ENCODE measurements at regions not wholly inside any gene's neighbourhood (a gene's known extent, or its start where the extent isn't known, plus 50 kb on each side); places are given as distances from the start of the nearest gene placed in this dataset.

GRCh38 chr11:46183819-46184218 lies 62.6 kb upstream of the PHF21A start:
- no peak overlapping the region for H3K27ac ChIP-seq (ENCODE audit: low read length)
- no peaks in the 10 kb centered on the region for H3K4me1 ChIP-seq (ENCODE audit: control insufficient read depth, insufficient read depth, low read length)
- intact Hi-C loops (cut with micrococcal nuclease; ENCODE audit: unreplicated experiment) = no loop called here
- no peaks in the 10 kb centered on the region for H3K9me3 ChIP-seq (ENCODE audit: control insufficient read depth, insufficient read depth, low read depth, low read length)
- POLR2A ChIA-PET = no interaction called here
- ATAC-seq (no peak), DNase-seq (ENCODE audit: low read depth, low spot score) (no peak)
- no peaks in the 10 kb centered on the region for H3K36me3 ChIP-seq (ENCODE audit: control insufficient read depth, insufficient read depth, low read length)
- H3K4me3 ChIP-seq (ENCODE audit: low read depth in 2 of 2, low read length in 2 of 2) = no peak overlapping the region
- TF ChIP-seq TCF7L2 (IDR thresholded peaks at IDR 0.05; ENCODE audit: low read depth, low read length) (no peak), POLR2AphosphoS5 (IDR thresholded peaks at IDR 0.05; ENCODE audit: low read depth, low read length) (no peak), SIN3A (IDR thresholded peaks at IDR 0.05; ENCODE audit: borderline replicate concordance, insufficient read depth, low read depth, low read length) (no peak), REST (IDR thresholded peaks at IDR 0.05; ENCODE audit: insufficient read depth in 1 of 2, low read depth in 2 of 2, low read length in 1 of 2) (no peak)
- TF ChIP-seq, protein P1, sequence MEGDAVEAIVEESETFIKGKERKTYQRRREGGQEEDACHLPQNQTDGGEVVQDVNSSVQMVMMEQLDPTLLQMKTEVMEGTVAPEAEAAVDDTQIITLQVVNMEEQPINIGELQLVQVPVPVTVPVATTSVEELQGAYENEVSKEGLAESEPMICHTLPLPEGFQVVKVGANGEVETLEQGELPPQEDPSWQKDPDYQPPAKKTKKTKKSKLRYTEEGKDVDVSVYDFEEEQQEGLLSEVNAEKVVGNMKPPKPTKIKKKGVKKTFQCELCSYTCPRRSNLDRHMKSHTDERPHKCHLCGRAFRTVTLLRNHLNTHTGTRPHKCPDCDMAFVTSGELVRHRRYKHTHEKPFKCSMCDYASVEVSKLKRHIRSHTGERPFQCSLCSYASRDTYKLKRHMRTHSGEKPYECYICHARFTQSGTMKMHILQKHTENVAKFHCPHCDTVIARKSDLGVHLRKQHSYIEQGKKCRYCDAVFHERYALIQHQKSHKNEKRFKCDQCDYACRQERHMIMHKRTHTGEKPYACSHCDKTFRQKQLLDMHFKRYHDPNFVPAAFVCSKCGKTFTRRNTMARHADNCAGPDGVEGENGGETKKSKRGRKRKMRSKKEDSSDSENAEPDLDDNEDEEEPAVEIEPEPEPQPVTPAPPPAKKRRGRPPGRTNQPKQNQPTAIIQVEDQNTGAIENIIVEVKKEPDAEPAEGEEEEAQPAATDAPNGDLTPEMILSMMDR (IDR thresholded peaks at IDR 0.05) = no peak
- CTCF ChIA-PET = no interaction called here
- in situ Hi-C loops (cut with HindIII; ENCODE audit: low pct_unique_long_range_greater_than_20kb, low sequenced_read_pairs) = no loop called here
- no TSS peak for BruUV-seq (replicated peaks)
- peaks cover 2% of the 10 kb centered on the region; the same call in 1 of the 2 replicates for H3K27me3 ChIP-seq (ENCODE audit: control insufficient read depth, insufficient read depth, low read length)

DNA sequence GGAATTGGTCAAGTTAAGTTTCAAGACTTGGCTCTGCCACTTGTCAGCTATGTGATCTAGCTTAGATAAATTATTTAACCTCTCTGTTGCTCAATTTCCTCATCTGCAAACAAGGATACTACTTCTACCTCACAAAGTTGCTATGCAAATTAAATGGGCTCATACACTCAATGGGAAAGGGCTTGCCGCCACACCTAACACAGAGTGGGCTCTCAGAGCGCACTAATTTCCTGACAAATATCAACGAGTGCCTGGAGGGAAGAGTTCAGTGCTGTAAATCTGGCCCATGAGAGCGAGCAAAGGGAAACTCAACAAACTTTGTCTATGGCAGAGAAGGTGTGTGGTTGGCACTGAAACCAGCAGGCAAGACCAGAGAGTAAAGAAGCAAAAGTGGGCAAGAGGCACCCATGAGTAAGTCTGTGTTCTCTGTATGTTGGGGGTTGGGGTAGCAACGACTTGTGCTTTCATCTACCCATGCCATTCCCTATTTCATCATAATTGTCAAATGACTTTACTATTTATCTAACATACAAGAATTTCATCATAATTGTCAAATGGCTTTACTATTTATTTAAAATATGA lies 60.7 kb upstream of the PHF21A start:
- Histone ChIP-seq H3K4me3 (ENCODE audit: low read depth in 2 of 2, low read length in 2 of 2) (no peak overlapping the region), H3K4me1 (ENCODE audit: control insufficient read depth, insufficient read depth, low read length) (no peaks in the 10 kb centered on the region), H3K9me3 (ENCODE audit: control insufficient read depth, insufficient read depth, low read depth, low read length) (no peaks in the 10 kb centered on the region), H3K27ac (ENCODE audit: low read length) (no peak overlapping the region), H3K27me3 (ENCODE audit: control insufficient read depth, insufficient read depth, low read length) (peaks cover 2% of the 10 kb centered on the region; the same call in 1 of the 2 replicates), H3K36me3 (ENCODE audit: control insufficient read depth, insufficient read depth, low read length) (no peaks in the 10 kb centered on the region)
- BruUV-seq (replicated peaks) = no TSS peak
- ChIA-PET POLR2A (no interaction called here), CTCF (no interaction called here)
- ATAC-seq (no peak), DNase-seq (ENCODE audit: low read depth, low spot score) (no peak)
- in situ Hi-C loops (cut with HindIII; ENCODE audit: low pct_unique_long_range_greater_than_20kb, low sequenced_read_pairs) = no loop called here
- intact Hi-C loops (cut with micrococcal nuclease; ENCODE audit: unreplicated experiment) = no loop called here
- TF ChIP-seq TCF7L2 (IDR thresholded peaks at IDR 0.05; ENCODE audit: low read depth, low read length) = no peak
- TF ChIP-seq POLR2AphosphoS5 (IDR thresholded peaks at IDR 0.05; ENCODE audit: low read depth, low read length) = no peak
- TF ChIP-seq SIN3A (IDR thresholded peaks at IDR 0.05; ENCODE audit: borderline replicate concordance, insufficient read depth, low read depth, low read length) = no peak

GRCh38 chr11:46181387-46181786 lies 60.1 kb upstream of the PHF21A start:
- CTCF ChIA-PET = interaction anchor here (0.6 kb wide), 1 partner anchor 13 kb away, joined by 6 read pairs; no protein-coding TSS in a partner anchor

More at GRCh38 chr11:46181387-46181786, 60.1 kb upstream of the PHF21A start:
- TF ChIP-seq REST (IDR thresholded peaks at IDR 0.05; ENCODE audit: insufficient read depth in 1 of 2, low read depth in 2 of 2, low read length in 1 of 2) = no peak
- no peak for TF ChIP-seq SIN3A (IDR thresholded peaks at IDR 0.05; ENCODE audit: borderline replicate concordance, insufficient read depth, low read depth, low read length)
- no peak for TF ChIP-seq POLR2AphosphoS5 (IDR thresholded peaks at IDR 0.05; ENCODE audit: low read depth, low read length)
- TF ChIP-seq, protein P1 (IDR thresholded peaks at IDR 0.05) = no peak
- no peak for TF ChIP-seq TCF7L2 (IDR thresholded peaks at IDR 0.05; ENCODE audit: low read depth, low read length)
- H3K9me3 ChIP-seq (ENCODE audit: control insufficient read depth, insufficient read depth, low read depth, low read length) = no peaks in the 10 kb centered on the region
- no peak overlapping the region for H3K4me3 ChIP-seq (ENCODE audit: low read depth in 2 of 2, low read length in 2 of 2)
- no peaks in the 10 kb centered on the region for H3K4me1 ChIP-seq (ENCODE audit: control insufficient read depth, insufficient read depth, low read length)
- peaks cover 2% of the 10 kb centered on the region; the same call in 1 of the 2 replicates for H3K27me3 ChIP-seq (ENCODE audit: control insufficient read depth, insufficient read depth, low read length)
- POLR2A ChIA-PET = no interaction called here
- H3K36me3 ChIP-seq (ENCODE audit: control insufficient read depth, insufficient read depth, low read length) = no peaks in the 10 kb centered on the region
- no peak overlapping the region for H3K27ac ChIP-seq (ENCODE audit: low read length)
- DNase-seq (ENCODE audit: low read depth, low spot score) (no peak), ATAC-seq (no peak)
- no TSS peak for BruUV-seq (replicated peaks)
- intact Hi-C loops (cut with micrococcal nuclease; ENCODE audit: unreplicated experiment) = no loop called here
- in situ Hi-C loops (cut with HindIII; ENCODE audit: low pct_unique_long_range_greater_than_20kb, low sequenced_read_pairs) = no loop called here
